GM19455 (cell line): ENCODE measurements at regions not wholly inside any gene's neighbourhood (a gene's known extent, or its start where the extent isn't known, plus 50 kb on each side); places are given as distances from the start of the nearest gene placed in this dataset.

Experiments
- ATAC-seq: cut with Tn5 transposase; IDR thresholded peaks from one replicate; pipeline ENCODE4 v1.9.1; 2021; ENCODE audit not compliant: unreplicated experiment

GRCh38 chr18:41754332-41754731, 200.7 kb upstream of the PIK3C3 start:
- no peak for ATAC-seq

GRCh38 chr18:41753826-41754225, 201.2 kb upstream of the PIK3C3 start:
- no peak for ATAC-seq

- ATAC-seq, result no peak
Measured at GRCh38 chr18:41752826-41753225, 202.2 kb upstream of the PIK3C3 start.

- ATAC-seq, result no peak
Measured at GRCh38 chr18:41751652-41752051, 203.4 kb upstream of the PIK3C3 start.

DNA sequence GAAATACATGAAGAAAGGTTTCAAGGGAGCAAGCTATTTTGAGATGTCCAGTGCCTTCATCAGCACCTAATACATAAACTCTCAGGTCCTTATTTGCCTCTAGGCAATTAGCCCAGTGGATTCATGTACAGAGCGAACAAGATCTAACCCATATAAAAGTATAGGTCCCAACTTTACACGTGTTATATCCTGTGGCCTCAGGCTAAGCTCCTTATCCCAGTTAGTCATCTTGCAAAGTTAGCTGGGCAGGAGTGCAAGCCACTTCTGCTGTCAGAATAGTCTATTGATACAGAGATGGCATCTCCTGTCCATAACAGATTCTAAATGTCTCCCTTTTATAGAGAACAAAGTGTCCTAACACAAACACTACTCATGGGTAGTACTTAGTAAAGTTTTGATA, 203.9 kb upstream of the PIK3C3 start:
- ATAC-seq, result no peak

DNA sequence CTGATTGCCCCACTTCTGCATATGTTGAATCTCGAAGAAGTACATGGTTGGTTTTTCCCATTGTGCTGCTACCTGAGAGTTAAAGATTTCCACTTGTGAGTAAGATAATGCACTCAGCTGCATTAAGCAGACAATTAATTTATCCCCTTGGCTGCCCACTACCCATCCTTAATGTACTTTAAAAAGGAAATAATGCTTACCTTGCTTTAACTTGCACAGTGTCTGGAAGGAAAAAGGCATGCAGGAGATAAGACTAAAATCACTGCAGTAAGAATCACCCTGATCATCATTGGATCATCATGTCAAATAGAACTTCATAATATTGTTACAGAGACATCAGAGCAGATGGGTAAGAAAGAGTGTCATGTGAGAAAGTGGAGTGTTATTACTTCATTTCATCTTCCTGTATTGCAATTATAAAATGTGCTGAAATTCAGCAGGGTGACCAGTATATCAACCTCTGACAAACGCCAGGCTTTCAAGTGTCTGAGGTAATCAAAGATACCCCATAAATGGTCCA, 207.3 kb upstream of the PIK3C3 start:
- no peak for ATAC-seq

GRCh38 chr18:41745166-41746049, 209.6 kb upstream of the PIK3C3 start:
- no peak for ATAC-seq

DNA sequence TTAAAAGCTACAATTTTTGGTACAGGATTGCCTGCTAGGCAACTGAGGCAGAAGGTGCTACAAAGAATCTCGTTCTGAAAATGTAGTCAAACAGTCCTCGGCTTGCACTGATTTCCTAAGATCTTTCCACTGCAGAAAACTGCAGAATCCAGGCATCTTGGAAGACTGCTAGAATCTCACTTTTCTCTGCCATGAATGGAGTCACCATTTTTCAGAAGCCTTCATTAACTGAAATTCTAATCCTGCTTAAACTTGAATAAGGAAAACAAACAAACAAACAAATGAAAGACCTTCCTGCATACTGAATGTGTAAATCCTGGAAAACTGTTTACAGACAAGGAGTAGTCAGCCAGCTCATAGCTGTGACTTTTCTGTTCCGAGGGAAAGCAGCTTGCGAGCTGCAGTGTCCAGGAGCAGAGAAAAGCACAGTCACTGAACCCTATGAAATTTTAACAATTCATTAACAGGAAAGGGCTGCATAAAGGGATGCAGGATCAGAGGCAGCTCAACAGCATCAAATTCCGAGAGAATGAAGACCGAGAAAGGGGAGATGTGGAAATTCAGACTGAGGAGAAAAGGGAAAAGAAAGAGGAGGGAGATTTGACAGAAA, 210.5 kb upstream of the PIK3C3 start:
- no peak for ATAC-seq

DNA sequence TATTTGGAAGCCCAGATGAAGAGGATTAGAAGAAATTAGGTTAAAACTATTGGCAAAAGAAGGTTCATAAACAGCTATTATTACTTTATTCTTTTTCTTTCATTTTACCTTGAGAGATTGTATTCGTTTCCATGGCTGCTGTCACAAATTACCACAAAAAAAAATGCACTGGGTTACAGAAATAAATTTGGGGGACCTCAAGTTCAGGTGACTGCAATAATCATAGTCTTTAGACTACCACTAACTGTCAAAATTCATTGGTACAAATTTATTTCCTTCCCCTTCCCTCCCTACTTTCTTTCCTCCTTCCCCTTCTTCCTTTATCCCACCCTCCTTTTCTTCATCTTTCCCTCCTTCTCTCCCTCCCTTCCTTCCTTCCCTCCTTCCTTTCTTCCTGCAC, 217.8 kb upstream of the PIK3C3 start:
- no peak for ATAC-seq

- ATAC-seq, result no peak
Measured at GRCh38 chr18:41734917-41735316, 220.1 kb upstream of the PIK3C3 start.

DNA sequence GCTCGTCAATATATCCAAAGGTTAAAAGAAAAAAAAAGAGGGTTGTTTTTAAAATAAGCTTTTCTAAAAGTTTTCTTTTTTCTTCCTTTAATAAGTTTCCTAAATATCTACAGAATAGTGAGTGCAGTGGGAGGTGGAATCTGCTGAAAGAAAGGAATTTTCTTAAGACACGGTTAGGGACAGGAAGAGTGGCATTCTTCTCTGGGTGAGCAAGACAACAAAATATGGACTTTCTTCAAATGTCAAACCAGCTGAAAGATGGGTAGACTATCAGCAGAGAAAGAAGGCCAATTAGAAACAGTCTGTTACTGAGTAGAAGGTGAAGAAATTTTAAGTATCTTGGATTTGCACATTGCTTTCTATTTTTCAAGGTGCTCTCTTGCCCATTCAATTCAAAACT, 222.7 kb upstream of the PIK3C3 start:
- no peak for ATAC-seq

DNA sequence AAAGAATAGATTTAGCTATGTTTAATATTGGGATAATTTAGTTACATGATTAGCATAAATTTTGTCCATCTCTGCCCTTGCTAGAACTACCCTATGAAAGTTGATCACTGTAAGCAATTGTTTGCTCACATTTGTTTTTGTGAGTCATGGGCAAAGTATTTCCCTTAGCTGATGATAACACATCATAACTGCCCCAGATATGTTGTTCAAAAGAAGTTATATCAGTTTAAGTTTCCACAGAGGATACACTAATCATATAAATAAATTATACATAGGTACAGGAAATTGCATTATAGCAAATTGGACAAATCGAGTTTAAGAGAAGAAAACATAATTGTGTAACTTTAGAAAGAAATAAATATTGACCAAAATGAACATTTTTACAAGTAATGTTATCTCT, 223.2 kb upstream of the PIK3C3 start:
- no peak for ATAC-seq

- no peak for ATAC-seq
Measured at GRCh38 chr18:41724195-41724594, 230.8 kb upstream of the PIK3C3 start.

DNA sequence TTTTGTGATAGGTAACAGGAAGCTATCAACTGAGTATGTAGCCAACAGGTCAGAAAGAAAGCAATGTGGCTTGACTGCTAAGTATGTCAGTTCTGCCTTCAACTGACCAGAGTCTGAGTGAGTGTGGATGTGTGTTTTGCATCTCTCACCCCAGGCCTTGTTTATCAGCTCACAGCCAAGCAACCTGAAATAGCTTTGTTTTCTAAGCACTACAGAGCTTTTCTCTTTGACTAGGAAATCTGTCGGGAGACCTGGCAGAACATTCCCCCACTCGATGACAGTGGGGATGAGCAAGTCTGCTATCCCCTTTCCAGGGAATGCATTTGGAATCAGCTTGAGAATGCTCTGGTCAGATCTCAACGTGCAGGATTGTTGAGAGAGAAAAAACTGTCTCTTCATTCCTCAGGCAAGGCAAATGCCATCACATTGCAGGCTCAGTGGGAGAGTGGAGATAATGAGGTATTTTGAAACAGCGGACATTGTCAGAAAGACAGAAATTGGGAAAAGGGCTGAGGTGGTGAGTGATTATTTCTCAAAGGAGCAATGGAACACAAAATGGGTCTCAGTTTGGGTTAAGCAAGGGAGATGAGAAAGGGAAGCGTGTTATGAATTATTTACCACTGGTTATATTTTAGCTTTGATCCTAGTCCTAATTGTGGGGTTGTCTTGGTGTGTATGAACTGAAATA, 233.8 kb upstream of the PIK3C3 start:
- ATAC-seq, result no peak

DNA sequence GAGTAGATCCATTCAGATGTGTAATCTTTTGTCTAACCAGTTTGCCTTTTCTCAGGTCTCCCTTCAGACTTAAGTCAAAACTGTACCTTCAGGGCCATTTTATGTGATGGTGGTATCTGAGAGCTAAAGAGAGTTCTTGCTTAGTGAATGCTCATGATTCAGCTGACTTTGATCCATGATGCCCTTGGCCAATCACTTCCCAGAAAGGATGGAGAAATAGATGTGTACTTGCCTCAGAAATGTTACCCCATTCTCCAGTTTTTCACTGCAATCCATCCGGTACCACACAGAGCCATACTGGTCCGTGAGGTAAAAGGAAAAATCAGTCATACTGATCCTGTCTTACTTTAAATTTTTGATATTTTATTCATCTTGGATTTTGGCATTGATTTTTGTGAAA, 234.8 kb upstream of the PIK3C3 start:
- no peak for ATAC-seq

GRCh38 chr18:41719808-41720207, 235.2 kb upstream of the PIK3C3 start:
- no peak for ATAC-seq

GRCh38 chr18:41714872-41715271, 240.2 kb upstream of the PIK3C3 start:
- ATAC-seq, result no peak

DNA sequence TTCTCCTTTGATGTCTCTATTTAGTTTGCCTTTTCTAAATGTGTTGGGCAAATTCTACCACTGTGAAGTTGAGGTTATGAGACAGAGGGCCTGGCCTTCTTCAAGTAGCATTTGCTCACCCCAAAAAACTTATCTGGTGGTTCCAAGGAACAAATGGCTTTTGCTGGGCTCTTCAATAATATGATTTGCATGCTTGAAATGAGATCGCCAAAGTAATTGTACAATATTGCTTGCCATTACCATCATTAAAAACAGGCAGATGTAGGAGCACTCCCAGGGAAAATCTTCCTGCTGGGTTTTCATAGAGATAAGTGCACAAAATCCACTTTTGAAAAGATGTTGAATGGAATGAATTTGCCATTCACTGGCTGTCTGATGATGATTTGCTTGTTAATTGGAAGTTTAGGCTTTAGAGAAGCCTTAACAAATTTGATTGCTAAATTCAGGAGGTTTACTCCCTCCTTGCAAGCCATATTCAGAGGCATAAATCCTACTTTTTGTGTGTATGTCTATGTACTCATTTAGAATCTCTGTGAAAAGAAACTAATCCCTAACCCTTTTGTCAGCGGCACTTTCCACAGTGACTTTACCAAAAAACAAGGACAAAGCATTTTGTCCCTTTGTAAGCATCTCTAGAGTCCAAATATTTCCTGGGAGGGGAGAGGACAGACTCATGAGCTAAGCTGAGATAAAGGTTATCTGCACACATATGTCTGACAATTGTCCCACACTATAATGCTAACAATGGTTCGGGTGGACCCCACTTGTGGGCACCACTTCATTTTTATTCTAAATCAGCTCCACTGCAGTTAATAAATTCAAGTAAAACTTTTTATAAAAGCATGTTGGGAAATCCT, 240.8 kb upstream of the PIK3C3 start:
- no peak for ATAC-seq

- no peak for ATAC-seq
Measured at GRCh38 chr18:41706301-41706700, 248.7 kb upstream of the PIK3C3 start.

- no peak for ATAC-seq
Measured at GRCh38 chr18:41703744-41704530, 251.1 kb upstream of the PIK3C3 start.
